K562 (cell line): ENCODE measurements at regions not wholly inside any gene's neighbourhood (a gene's known extent, or its start where the extent isn't known, plus 50 kb on each side); places are given as distances from the start of the nearest gene placed in this dataset.

ENCODE experiments used
- HMG20A ChIP-seq: fragments of 450-650 bp; formaldehyde crosslinking; conservative IDR thresholded peaks from 2 replicates; pipeline ENCODE4 v1.4.0; 2020; ENCODE audit warnings: mild to moderate bottlenecking, mixed read lengths
- PBX2 ChIP-seq, 2 experiments: IDR thresholded peaks in 1 of 2; conservative IDR thresholded peaks in 1 of 2; 2 replicates each; pipeline ENCODE4 v1.6.1; 2016; ENCODE audit warnings: low read depth in 2 of 2, mild to moderate bottlenecking in 1 of 2, missing compliant biosample characterization in 1 of 2, missing genetic modification characterization in 1 of 2, moderate library complexity in 1 of 2
- RBFOX2 ChIP-seq: fragments of 200-400 bp; formaldehyde crosslinking; IDR thresholded peaks from 2 replicates; pipeline ENCODE4 v1.6.1; 2017; ENCODE audit warnings: low read depth, mild to moderate bottlenecking, low read length, moderate library complexity
- RBM34 ChIP-seq: fragments of 200-400 bp; formaldehyde crosslinking; IDR thresholded peaks from 2 replicates; pipeline ENCODE4 v1.6.1; 2018; ENCODE audit warnings: low read length, borderline replicate concordance; ENCODE audit not compliant: insufficient read depth
- ZFP1 ChIP-seq: fragments of 450-650 bp; formaldehyde crosslinking; IDR thresholded peaks from 2 replicates; pipeline ENCODE4 v1.4.0; 2020; ENCODE audit warnings: mild to moderate bottlenecking, mixed read lengths
- ZNF354B ChIP-seq: fragments of 250-450 bp; sonication (Bioruptor Pico); IDR thresholded peaks from 2 replicates; pipeline ENCODE4 v1.4.0; 2020
- TF ChIP-seq, protein P1 (sequence below): fragments of 200-600 bp; sonication (generic); IDR thresholded peaks from one replicate; pipeline ENCODE4 v1.6.1; 2012; ENCODE audit warnings: mild to moderate bottlenecking, low read depth, low read length, inconsistent platforms

DNA sequence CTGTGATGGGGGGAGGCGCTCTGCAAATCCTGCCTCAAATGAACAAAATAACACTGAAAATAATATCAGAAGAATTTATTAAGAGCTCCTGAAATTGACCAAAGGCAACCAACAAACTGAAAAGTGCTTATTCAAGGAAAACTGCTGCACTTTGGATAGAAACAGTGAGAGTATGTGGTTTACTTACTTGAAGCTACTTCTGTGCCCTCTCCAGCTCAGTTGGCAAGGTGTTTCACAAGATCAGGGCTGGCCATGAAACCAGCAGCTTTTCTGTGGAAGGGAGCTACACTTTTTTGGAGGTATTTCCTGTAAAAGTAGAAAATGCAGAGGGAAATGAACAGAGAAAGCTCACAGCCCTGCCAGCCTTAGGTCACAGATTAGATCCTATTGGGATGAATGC lies 310.0 kb upstream of the SPAG17 start (continued):
- TF ChIP-seq, protein P1, sequence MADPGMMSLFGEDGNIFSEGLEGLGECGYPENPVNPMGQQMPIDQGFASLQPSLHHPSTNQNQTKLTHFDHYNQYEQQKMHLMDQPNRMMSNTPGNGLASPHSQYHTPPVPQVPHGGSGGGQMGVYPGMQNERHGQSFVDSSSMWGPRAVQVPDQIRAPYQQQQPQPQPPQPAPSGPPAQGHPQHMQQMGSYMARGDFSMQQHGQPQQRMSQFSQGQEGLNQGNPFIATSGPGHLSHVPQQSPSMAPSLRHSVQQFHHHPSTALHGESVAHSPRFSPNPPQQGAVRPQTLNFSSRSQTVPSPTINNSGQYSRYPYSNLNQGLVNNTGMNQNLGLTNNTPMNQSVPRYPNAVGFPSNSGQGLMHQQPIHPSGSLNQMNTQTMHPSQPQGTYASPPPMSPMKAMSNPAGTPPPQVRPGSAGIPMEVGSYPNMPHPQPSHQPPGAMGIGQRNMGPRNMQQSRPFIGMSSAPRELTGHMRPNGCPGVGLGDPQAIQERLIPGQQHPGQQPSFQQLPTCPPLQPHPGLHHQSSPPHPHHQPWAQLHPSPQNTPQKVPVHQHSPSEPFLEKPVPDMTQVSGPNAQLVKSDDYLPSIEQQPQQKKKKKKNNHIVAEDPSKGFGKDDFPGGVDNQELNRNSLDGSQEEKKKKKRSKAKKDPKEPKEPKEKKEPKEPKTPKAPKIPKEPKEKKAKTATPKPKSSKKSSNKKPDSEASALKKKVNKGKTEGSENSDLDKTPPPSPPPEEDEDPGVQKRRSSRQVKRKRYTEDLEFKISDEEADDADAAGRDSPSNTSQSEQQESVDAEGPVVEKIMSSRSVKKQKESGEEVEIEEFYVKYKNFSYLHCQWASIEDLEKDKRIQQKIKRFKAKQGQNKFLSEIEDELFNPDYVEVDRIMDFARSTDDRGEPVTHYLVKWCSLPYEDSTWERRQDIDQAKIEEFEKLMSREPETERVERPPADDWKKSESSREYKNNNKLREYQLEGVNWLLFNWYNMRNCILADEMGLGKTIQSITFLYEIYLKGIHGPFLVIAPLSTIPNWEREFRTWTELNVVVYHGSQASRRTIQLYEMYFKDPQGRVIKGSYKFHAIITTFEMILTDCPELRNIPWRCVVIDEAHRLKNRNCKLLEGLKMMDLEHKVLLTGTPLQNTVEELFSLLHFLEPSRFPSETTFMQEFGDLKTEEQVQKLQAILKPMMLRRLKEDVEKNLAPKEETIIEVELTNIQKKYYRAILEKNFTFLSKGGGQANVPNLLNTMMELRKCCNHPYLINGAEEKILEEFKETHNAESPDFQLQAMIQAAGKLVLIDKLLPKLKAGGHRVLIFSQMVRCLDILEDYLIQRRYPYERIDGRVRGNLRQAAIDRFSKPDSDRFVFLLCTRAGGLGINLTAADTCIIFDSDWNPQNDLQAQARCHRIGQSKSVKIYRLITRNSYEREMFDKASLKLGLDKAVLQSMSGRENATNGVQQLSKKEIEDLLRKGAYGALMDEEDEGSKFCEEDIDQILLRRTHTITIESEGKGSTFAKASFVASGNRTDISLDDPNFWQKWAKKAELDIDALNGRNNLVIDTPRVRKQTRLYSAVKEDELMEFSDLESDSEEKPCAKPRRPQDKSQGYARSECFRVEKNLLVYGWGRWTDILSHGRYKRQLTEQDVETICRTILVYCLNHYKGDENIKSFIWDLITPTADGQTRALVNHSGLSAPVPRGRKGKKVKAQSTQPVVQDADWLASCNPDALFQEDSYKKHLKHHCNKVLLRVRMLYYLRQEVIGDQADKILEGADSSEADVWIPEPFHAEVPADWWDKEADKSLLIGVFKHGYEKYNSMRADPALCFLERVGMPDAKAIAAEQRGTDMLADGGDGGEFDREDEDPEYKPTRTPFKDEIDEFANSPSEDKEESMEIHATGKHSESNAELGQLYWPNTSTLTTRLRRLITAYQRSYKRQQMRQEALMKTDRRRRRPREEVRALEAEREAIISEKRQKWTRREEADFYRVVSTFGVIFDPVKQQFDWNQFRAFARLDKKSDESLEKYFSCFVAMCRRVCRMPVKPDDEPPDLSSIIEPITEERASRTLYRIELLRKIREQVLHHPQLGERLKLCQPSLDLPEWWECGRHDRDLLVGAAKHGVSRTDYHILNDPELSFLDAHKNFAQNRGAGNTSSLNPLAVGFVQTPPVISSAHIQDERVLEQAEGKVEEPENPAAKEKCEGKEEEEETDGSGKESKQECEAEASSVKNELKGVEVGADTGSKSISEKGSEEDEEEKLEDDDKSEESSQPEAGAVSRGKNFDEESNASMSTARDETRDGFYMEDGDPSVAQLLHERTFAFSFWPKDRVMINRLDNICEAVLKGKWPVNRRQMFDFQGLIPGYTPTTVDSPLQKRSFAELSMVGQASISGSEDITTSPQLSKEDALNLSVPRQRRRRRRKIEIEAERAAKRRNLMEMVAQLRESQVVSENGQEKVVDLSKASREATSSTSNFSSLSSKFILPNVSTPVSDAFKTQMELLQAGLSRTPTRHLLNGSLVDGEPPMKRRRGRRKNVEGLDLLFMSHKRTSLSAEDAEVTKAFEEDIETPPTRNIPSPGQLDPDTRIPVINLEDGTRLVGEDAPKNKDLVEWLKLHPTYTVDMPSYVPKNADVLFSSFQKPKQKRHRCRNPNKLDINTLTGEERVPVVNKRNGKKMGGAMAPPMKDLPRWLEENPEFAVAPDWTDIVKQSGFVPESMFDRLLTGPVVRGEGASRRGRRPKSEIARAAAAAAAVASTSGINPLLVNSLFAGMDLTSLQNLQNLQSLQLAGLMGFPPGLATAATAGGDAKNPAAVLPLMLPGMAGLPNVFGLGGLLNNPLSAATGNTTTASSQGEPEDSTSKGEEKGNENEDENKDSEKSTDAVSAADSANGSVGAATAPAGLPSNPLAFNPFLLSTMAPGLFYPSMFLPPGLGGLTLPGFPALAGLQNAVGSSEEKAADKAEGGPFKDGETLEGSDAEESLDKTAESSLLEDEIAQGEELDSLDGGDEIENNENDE: no peak
- TF ChIP-seq ZNF354B (no peak), ZFP1 (CRISPR knock-in tag) (no peak), RBFOX2 (no peak), PBX2 (CRISPR knock-in tag; IDR thresholded peaks at IDR 0.05; ENCODE audit: low read depth) (no peak), PBX2 (tag; conservative IDR thresholded peaks at IDR 0.05; ENCODE audit: low read depth) (no peak), HMG20A (CRISPR knock-in tag) (no peak), RBM34 (no peak)
